ENCODE measurements at regions not wholly inside any gene's neighbourhood (a gene's known extent, or its start where the extent isn't known, plus 50 kb on each side); places are given as distances from the start of the nearest gene placed in this dataset.

DNA sequence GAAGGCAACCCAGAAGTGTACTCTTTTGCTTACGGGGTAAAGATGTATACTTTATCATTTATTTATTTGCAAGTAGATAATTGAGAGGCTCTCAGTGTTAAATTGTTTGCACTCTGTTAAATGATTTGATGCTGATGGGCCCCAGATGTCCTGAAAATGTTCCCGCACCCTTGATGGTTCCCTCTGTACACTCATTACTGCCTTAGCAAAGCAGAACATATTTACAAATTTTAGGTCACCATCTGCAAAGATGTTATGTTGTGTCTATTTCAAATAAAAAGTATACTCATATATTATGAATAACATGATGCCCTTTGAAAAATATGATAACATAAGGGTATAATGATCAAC is 240.5 kb upstream of the SNX7 start:
- no peak for DNase-seq

DNA sequence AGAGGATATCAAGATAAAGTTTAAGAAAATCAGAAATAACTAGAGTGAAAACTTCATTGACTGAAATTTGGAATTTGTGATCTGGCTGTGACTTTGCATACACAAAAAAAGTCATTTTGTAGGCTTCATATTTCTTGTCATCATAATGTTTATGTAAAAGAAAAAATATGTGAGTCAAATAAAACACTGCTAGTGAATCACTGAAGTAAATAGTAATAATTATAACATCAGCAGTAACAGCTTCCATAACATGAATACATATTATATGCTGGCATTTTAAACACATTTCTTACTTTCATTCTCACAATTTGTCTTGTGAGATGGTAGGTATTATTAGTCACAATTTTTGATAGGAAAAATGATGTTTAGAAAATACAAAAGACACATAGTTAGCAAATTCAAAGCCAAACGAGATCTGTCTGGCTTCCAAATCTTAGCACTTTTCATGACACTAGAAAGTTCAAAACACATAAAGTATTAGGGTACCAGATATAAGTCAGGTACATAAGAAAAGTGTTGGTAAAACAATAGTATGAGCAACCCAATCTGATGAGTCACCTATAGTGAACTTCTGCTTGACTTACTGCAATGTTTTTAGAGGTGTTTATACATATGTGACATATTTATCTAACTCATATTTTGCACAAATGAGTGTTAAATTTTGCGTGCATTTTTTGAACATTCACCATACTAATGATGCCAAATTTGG is 241.0 kb upstream of the SNX7 start:
- no peak for DNase-seq

DNA sequence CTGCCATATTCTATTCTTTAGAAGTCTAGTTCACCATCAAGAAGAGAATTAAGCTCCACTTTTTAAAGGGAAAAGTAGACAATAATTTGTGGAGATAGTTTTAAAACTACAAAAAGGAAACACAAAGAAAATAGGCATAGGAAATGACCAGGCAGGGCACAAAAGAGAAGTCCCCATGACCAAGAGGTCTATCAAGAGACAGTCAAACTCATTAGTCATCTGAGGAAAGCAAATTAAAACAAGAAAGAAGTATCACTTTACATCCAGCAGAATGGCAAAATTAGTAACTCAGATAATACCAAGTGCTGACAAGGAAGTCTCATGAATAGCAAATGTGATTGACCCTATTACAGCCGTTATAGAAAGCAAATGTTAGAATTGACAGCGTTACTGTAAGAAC is 243.7 kb upstream of the SNX7 start:
- DNase-seq: no peak

DNA sequence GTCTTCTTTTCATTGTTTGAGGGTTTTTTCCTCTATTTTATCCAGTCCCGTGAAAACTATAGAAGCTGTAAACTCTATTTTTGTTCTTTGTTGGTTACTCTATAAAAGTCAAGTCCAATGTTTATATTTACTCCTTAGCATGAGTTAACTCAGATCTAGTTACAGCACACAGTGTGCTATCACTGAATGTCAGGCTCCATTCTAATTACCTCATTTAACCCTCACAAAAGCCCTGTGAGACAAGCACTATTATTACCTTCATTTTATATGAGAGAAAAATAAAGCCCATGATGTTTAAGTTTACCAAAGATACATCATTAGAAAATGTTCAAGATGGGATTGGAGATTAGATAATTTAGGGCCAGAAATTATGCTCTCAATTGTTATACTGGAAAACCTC is 251.4 kb upstream of the SNX7 start:
- no peak for DNase-seq

DNA sequence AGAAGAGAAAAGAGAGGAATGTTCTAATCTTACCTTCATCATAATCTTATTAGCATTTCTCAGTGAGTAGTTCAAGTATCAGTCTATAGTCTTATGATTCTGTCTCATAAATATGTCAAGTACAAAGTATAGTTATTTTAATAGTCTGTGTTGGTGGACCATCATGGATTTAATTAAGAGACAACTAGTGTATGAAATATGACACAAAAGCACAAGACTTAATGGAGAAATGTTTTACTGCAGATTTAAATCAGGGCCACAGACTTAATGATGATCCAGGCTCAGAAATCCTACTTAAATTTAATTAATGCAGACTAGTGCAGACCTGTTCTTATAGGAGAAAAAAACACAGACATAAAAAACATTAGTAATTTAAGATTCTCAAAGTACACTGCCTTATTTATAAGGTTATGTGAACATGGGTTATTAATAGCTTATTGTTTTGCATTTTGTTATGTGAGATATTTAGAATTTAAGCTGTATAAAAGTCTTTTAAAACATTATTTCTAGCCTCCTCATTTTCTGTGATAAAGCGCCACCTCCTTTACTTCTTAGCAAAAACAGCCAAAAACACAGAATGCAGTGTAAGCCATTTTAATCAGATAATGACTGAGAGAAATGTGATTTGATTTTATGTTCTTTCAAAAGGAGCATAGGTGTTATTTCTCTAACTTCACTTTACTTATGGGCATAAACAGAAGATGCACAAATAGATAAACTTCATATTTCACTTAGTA is 255.0 kb upstream of the SNX7 start:
- DNase-seq: no peak

DNA sequence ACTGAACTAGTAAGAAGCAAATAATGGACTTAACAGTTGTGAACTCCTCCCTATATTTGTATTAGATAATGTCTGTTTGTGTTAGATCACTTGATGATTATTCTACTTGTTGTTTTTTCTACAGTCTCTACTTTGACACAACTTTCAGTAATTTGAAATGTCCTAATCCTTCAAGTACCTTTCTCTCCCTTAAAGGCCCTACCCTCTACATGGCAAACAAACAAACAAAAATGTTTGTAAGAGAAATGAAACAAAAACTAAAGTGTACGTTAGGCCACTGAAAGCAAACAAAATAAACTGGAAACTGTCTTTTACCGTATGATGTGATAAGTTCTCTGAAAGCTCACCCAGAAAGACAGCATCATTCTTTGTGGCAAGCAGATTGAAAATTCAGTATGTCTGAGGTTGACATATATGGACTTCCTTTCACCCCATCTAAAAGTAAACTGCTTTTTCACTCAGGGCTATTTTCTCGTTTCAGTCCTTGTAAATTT is 255.9 kb upstream of the SNX7 start:
- no peak for DNase-seq

DNA sequence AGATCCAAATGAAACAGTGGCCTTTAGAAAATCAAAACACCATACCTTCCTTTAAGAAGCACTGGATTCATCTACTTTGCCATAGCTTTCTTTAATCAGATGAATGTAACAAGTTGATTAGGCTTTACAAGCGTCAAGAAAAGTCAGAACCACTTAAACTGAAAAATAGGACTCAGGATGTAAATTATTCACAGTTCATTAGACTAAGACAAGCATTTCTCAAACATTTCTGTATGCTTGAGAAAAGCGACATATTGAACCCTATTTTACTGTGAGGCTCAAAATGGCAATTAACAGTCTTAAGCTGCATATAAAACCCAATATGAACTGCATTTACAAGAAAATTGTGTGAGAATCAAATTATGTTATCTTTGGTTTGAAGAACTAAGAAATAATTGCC is 256.7 kb upstream of the SNX7 start:
- DNase-seq: no peak

DNA sequence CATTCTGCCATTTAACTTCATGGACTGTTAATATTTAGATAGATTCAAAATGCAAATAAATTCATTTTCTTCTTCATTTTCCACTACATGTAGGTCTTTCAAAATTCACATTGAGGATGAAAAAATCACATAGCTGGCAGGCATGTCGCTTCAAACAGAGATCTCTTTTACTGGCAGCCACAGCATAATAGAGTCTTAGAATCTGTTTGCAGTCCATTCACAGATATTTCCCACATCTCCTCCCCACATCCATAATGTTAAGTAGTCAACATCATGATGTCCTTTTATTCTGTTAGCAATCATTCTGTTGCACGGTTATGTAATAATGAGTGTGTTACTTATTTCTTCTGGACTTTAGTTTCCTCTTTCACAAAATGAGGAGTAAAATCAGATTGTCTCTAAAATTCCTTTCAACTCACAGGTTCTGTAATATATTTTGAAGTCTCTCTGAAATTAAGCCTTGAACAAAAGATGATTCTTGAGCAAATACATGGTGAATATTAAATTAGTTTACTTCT is 257.5 kb upstream of the SNX7 start:
- DNase-seq: no peak

DNA sequence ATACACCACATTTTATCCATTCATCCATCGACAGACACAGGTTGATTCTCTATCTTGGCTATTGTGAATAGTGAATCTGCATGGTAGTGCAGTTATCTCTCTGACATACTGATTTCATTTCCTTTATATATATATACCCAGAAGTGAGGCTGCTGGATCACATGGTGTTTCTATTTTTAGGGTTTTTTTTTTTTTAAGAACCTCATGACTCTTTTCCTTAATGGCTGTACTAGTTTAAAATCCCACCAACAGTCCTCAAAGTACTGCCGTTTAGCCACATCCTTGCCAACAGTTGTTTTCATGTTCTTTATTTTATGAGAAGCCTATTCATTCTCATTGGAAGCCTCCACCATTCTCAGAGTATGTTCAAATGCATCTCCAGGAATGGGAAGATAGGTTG is 258.7 kb upstream of the SNX7 start:
- DNase-seq: no peak

DNA sequence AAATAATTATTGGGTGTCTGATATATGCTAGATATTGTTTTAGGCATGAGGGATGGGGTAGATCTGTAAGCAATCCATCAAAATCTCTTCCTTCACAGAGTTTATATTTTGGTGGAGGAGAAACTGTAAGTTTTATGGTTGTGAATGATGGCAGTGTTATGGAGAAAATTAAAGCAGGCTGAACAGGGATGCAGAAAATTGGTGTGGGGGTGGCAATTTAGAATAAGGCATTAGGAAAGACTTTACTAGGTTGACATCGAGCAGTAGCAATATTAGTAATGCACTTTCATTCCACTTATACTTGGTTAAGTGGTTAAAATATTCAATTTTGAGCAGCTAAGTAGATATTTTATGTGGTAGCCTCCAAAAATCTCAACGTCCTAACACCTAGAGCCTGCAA is 261.1 kb upstream of the SNX7 start:
- no peak for DNase-seq

DNA sequence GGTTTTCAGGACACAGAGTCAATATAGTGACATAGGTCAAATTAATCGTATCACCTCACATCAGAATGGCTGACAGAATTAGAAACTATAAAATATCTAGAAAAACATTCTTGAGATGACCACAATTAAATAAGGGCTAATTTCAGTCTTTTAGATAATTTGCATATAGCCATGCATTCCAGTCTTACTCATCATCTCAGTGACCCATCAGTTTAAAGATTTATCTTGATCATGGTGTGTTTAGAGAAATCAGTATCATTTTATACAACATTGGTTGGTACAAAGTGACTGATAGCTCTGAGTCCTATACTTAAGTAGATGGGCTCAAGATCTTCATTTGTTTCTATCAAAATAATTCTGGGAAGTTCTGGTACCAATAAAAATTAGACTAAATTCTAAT is 262.3 kb upstream of the SNX7 start:
- no peak for DNase-seq

DNA sequence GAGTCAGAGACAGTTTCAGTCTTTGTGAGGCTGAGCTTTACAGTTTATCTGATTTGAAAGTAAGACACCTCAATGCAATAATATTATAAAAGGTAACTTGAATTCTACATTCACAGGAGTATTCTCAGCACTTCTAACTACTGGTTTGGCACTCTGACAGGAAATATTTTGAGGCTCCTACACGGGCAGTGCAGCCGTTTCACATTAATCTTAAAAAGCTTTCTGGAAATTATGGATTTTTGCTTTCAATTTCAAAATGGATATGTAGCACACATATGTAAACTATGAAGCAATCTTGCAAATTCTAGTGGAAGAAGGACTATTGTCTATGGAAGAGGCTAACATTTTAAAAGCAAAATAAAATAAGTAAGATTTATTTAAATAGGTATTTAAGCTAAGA is 262.9 kb upstream of the SNX7 start:
- DNase-seq: no peak

DNA sequence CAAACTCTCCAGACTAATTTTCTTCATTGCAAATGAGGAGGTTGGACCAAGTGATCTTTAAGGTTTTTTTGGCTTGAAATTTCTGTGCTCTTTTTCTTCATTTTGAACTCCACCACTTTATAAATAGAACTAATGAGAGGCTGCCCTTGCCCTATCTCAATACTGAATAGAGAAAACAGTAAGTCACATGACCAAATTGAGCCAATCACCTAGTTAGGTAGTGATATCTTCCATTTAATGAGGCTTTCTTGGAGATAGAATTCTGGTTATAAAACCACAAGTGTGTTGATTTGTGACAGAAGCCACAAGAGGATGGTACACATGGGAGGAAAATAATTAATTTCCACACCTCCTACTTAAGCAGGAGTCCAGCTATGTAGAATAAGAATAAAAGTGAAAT is 263.4 kb upstream of the SNX7 start:
- DNase-seq: no peak

DNA sequence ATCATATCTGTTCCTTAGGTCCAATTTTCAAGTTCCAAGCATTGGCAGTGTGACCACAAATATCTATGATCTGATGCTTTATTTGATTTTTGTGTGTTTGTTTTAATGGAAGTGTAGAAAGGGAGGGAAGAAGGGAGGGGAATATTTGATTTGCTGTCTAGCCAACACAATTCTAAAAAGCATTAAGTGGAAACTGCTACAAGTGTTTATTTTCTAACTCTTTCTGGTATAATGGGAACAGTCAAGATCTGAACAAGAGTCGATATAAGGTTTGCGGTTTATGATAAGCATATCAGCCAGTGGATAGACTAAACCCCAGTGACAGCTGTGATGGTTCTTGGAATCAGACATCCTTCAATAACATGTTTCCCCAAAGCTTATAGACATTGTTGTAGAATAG is 267.8 kb upstream of the SNX7 start:
- no peak for DNase-seq

DNA sequence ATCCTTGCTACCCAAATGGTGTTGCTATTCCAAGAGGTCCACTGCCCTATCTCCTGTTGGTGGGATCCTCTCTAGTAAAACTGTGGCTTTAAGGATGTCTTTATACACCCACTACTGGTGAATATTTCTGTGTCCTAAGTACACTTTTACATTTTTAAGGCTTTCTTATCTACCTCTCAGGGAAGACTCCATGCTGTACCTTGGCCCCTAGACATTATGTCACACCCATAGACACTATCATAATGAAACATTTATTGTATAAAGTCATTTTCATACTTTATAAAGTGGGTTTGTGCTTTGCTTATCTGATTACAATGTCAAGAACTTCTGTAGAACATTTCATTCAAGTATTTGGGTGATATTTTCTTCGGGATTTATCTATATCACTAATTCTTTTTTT is 270.3 kb upstream of the SNX7 start:
- DNase-seq: no peak

DNA sequence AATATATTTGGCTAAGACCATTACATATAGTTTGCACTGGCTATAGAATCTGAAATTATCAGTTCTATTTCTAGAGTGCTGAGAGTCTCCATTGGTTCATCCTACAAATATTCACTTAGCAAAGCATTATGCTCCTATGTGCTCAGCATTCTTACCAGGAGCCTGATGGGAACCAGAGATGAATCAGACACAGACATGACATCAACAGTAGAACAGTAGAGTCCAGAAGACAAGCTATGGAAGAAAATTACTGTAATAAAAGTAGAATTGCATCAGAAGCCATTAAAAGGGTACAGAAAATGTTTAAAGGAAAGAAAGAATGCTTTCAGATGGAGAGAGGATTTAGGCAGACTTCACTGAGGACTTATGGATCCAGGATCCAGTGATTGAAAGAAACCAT is 271.7 kb upstream of the SNX7 start:
- DNase-seq: no peak

DNA sequence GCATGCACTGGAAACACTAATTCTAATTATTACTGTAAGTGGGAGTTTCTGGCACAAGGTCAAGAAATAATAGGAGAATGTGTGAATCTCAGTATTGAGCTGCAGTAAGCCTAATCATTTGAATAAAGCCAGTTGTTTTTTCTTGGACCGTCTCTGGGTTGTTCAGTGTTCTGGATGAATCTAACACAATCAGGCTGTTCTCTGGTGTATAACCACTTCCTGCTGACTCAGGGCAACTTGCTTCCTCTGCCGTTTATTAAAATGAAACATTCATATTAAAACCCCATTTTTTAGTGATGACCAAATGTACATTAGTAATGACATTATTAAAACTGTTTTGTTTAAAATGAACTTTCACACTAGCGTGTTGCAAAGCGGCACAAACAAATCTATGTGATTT is 273.1 kb upstream of the SNX7 start:
- no peak for DNase-seq

DNA sequence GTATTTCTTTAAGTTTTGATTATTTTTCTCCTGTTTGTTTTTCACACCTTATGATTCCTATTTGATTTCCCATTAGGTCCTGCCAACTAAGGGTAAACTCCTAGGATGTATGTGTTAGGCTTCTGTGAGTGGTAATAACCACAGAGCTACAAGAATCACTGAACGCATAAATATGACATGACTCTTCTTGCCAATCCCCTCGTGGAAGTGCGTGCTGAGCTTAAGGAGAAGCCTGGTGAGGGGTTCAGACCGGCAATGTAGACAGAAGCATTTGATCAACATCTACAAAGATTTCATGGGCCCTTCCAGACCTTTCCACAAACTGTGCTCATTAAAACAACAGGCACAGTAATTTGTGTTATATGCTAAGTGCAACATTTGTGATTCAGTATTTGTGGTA is 273.8 kb upstream of the SNX7 start:
- no peak for DNase-seq

DNA sequence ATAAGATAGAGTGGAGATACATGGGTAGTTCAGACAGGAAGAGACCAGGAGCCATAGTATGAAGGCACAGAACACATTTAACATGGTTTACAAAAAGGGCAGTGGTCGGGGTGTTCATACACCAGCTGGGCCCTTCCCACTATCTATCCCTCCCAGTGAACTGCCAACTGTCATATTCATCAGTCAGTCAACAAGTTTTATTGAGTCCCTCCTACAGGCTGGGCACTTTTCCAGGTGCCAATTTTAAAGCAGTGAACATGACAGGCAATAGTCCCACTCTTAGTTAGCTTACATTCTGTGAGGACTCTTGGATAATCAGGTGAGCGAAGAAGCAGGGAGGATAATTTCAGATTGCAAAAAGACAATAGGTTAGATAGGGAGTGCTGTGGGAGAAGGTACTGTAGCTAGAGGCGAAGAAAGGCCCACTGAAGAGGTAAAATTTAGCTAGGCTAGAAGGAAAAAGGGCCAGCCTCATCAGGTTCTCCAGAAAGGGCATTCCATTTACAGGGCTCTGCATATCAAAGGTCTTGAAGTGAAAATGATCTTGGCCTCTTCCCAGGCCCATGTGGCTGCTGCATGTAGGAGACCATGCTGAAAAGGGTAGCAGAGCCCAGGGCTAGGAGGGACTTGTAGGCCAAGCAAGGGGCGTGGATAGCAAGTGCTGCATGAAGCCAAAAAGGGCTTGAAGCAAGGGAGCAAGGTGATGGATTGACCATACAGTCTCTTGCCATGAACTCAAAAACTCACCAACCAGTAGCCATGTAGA is 274.7 kb upstream of the SNX7 start:
- no peak for DNase-seq

DNA sequence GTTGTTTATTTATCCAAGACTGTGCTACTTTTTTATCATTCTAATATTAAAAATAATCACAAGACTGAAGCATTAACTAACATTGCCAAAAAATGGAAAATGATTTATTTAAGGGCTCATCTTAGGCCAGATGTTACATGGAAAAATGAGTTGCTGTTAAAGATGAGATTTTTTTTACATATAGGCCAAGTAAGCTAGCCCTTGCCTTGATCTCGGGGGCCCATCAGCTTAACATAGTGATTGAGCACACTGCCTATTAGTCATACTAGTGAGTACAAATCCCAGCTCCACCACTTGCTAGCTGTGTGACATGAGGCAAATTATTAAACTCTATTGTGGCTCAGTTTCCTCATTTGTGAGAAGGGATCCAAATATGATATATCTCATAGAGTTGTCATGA is 275.9 kb upstream of the SNX7 start:
- no peak for DNase-seq

DNA sequence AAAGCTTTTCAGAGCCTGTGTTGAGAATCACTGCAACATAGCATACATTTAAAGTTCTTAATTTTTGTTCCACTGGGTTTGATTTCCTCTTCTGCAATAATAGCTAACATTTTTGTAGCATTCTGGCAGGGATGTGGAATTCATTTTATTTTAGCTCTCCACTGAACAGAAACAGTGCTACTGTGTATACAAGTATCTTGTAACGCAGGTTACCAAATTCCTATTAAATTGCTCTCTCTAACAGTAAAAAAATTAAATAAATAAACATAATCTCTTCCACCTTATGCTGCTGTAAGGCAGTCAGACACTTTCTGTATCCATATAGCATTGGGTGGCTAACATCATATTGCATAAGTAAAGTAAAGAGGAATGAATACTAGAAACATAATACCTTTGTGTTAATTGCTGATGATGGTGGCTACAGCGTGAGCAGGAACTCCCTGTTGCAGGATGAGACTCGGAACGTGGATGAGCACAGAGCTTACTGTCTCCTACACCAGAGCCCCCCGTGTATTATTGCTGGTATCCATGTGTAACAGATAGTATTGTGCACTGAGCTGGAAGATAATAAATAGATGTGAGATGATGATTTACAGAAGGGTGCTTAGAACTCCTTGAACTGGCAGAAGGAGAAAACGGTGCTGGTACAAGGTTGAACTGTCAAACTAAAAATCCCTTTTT is 276.9 kb upstream of the SNX7 start:
- DNase-seq: no peak

DNA sequence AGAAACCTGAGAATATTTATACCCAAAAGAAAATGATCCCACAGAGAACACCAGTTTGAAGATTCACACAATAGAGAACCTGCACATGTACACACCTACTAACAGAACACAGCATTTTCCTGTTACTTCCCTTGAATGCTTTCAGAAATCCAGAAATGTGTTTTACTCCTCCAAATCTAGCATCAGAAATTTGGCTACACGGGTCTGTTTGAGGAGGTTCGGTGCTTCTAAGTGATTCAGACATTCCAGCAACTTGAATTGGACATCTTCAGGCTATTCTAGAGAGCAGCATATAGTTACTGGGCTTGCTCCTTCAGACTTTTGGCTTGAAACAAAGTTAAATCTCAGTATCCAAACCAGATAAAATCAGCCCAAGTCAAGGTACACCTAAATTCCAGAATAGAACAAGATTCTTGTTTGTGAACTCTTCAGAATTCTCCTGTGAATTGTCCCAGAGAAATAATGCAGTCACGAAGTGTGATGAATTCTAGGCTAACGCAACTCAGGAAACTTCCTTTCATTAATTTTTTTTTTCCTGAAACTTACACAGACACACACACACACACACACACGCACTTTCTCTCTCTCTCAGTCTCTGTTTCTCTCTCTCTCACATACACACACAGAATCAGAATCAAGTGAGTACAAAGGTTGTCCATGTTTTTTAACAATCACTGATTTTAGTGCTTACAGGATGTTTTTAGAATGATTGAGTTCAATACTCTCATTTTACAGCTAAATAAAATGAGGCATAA is 278.4 kb upstream of the SNX7 start:
- DNase-seq: no peak

Data from occipital lobe (tissue), 1 donor.